Skin epidermis (tissue), 12 donors: ENCODE measurements at regions not wholly inside any gene's neighbourhood (a gene's known extent, or its start where the extent isn't known, plus 50 kb on each side); places are given as distances from the start of the nearest gene placed in this dataset.

ENCODE experiments used
- H3K27ac ChIP-seq, 21 experiments: fragments of 200-600 bp; sonication (generic) in 11 of 21; one replicate each; pipeline ENCODE4 v1.5.0; 2020; ENCODE audit warnings: mild to moderate bottlenecking in 3 of 21, inconsistent platforms in 2 of 21, moderate library complexity in 2 of 21
- H3K4me3 ChIP-seq, 7 experiments: fragments of 200-600 bp; sonication (generic) in 2 of 7; one replicate each; pipeline ENCODE4 v1.5.0; 2020; ENCODE audit warnings: inconsistent platforms in 2 of 7, mild to moderate bottlenecking in 2 of 7, moderate library complexity in 1 of 7

DNA sequence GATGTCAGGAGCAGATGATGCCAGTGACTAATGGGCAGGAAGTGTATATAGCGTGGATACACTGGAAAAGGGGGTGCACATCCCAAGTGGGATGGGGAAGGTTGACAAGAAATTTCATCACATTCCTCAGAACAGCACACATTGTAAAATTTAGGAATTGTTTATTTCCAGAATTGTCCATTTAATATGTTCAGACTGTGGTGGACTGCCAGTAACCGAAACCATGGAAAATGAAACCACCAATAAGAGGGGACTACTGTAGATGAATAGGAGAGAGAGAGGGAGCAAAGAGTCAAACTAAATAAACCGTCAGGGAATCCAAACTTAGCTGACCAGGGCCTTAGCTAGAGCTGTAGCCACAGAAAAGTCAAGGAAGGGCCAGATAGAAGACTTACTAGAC, 164.4 kb upstream of the PRDM1 start:
- H3K4me3 ChIP-seq, result no peak overlapping the region
- no peak overlapping the region for H3K27ac ChIP-seq

DNA sequence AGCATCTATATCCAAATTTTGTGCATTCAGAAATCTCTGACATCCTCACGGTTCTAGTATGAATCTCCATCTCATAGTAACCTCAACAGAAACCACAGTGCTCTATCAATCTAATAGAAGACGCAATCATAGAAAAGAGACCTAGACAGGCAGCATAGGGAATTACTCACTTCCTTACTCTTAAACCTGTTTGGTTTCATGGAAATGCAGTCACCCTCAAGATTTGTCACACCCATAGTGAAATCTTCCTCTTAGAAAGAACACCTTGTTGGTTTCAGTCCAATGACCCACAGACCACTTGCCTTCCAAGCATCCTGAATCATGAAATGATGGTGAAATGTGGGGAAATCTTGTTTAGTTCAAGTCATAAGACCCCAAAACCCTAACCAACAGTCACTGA, 166.1 kb upstream of the PRDM1 start:
- Histone ChIP-seq H3K4me3 (no peak overlapping the region), H3K27ac (no peak overlapping the region)

DNA sequence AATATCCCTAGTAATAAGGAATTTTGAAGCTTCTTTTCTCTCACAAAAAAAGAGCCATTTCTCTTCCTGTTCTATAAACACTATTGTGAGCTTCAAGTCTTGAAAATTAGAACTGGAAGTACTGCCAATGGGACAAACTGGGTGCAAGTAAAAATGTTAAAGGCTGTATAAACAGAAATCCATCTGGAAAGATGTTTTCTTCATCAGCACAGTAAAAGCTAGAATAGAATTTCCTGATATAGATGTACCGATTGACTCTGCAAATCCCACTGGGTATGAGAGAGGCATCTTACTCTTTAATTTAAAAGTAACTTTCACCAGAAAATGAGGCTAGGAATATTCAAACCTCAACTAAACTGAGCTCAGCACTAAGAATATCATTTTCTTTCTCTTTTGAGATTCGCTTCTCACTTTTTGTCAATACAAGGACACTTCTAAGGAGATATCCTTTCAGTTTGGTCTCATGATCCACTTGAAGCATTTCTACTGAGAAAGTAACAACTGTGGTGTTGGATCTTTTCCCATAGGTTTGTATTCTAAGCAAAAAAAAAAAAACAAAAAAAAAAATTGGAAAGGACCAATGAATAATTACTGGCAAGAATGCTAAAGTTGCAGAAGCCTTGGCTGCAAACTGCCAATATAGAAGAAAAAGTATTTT, 169.0 kb upstream of the PRDM1 start:
- no peak overlapping the region for H3K4me3 ChIP-seq
- no peak overlapping the region for H3K27ac ChIP-seq

DNA sequence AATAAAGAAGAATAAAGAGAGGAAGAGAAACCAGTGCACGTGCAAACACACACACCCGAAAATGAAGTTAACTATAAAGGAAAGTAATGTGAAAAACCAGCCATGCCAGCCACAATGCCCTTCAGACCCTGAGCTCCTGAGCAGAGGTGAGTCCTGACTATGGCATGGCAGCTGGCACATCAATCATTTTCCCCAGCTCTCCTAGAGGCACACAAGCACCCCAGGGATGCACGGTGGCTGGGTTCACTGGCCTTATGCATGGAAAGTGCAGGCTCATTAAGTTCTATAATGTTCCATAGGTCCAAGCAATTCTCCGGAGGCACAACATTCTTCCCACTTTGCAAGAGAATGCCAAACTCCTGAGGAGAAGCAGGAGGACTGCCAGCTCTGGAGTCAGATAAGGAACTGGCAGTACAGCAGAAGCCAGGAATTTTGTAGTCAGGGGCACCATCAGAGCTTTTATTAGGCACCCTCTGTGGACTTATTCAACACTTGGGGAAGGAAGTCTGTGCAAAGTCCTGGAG, 175.0 kb upstream of the PRDM1 start:
- H3K27ac ChIP-seq, result no peak overlapping the region
- H3K4me3 ChIP-seq, result no peak overlapping the region

GRCh38 chr6:105909106-105909505, 177.0 kb upstream of the PRDM1 start:
- Histone ChIP-seq H3K27ac (no peak overlapping the region), H3K4me3 (no peak overlapping the region)

DNA sequence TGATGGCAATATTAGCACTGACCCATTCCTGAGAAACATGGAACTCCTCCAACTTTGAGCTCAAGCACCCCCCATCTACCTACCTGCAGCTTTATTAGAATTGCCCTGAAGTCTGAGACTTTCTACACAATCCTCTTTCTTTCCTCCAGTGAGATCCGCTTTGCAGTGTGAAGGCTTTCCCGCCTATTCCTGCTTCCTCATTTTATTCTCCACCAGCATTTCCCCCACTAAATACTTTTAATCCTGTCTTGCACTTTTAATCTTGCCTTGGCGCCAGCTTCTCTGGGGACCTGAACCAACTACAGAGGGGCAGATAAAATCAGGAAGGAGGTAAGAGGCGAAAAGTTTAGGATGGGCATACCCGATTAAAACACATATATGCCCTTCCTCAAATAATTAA, 178.1 kb upstream of the PRDM1 start:
- no peak overlapping the region for H3K4me3 ChIP-seq
- no peak overlapping the region for H3K27ac ChIP-seq

GRCh38 chr6:105907301-105907700, 178.8 kb upstream of the PRDM1 start:
- Histone ChIP-seq H3K4me3 (no peak overlapping the region), H3K27ac (no peak overlapping the region)

GRCh38 chr6:105902401-105903031, 183.6 kb upstream of the PRDM1 start:
- no peak overlapping the region for H3K4me3 ChIP-seq
- H3K27ac ChIP-seq, result peak overlapping the region in 9 of 21 experiments; percentile 9 to 51 (median 26)

GRCh38 chr6:105901583-105901982, 184.6 kb upstream of the PRDM1 start:
- Histone ChIP-seq H3K27ac (peak overlapping the region in 5 of 21 experiments; percentile 6 to 82 (median 41)), H3K4me3 (no peak overlapping the region)

GRCh38 chr6:105900125-105900937, 185.8 kb upstream of the PRDM1 start:
- H3K27ac ChIP-seq, result peak overlapping the region in 10 of 21 experiments; percentile 13 to 82 (median 72)
- no peak overlapping the region for H3K4me3 ChIP-seq

DNA sequence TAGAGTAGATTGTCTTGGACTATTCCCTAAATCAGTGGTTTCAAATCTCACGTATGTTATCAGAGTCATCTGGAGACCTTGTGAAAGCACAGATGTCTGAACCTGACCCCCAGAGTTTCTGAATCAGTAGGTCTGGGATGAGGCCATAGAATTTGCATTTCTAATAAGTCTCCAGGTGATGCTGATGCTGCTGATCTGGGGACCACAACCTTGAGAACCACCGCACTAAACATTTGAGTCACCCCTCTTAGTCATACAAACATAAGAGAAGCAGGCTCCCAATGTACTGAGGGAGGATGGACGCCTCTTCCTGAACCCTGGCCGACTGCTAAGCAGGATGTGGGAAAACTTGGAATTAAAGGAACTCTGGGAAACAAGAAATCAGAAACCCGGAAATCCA, 187.8 kb upstream of the PRDM1 start:
- peak overlapping the region in 1 of 21 experiments; percentile 1 for H3K27ac ChIP-seq
- H3K4me3 ChIP-seq, result no peak overlapping the region

GRCh38 chr6:105897131-105897530, 189.0 kb upstream of the PRDM1 start:
- no peak overlapping the region for H3K27ac ChIP-seq
- no peak overlapping the region for H3K4me3 ChIP-seq

GRCh38 chr6:105896821-105897095, 189.4 kb upstream of the PRDM1 start:
- Histone ChIP-seq H3K27ac (no peak overlapping the region), H3K4me3 (no peak overlapping the region)

DNA sequence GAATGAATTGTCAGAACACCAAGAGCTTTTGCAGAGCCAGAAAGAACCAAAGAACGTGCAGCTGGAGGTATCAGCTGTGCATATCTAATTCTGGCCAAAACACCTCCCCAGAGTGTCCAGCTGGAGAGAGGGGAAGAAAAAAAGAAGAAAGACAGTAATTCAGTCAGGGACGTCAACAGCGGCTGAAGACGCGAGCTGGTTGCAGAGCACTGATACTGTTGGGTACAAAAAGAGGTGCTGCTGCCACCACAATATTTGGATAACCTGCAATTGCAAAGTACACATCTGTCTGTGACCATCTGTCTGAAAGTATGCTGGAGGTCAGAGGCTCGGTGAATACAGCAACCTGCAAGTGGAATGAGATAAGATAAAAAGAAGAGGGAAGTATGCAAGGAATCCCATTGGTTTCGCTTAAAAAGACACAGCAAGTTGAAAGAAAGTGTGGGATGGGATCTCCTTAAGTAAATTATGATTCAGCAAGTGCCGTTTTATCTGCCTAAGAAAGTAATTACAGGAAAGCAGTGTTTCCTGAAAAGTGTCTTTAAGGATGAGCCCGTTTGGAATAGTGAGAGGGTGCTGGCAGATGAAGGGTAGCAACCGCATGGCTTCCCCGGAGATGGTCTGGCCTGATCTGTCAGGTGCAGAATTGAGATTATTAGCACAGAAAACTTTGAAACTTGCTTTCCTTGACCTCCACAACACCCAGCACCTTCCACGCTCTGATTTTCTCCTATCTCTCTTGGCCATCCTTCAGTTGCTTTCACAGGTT, 189.9 kb upstream of the PRDM1 start:
- H3K4me3 ChIP-seq, result no peak overlapping the region
- no peak overlapping the region for H3K27ac ChIP-seq

- Histone ChIP-seq H3K27ac (no peak overlapping the region), H3K4me3 (no peak overlapping the region)
Observed at GRCh38 chr6:105894556-105894955, 191.6 kb upstream of the PRDM1 start.

- no peak overlapping the region for H3K27ac ChIP-seq
- no peak overlapping the region for H3K4me3 ChIP-seq
Observed at GRCh38 chr6:105893741-105894140, 192.4 kb upstream of the PRDM1 start.

GRCh38 chr6:105892577-105893262, 193.4 kb upstream of the PRDM1 start:
- Histone ChIP-seq H3K4me3 (no peak overlapping the region), H3K27ac (peak overlapping the region in 1 of 21 experiments; percentile 19)

- no peak overlapping the region for H3K4me3 ChIP-seq
- no peak overlapping the region for H3K27ac ChIP-seq
Observed at GRCh38 chr6:105890521-105891244, 195.5 kb upstream of the PRDM1 start.

DNA sequence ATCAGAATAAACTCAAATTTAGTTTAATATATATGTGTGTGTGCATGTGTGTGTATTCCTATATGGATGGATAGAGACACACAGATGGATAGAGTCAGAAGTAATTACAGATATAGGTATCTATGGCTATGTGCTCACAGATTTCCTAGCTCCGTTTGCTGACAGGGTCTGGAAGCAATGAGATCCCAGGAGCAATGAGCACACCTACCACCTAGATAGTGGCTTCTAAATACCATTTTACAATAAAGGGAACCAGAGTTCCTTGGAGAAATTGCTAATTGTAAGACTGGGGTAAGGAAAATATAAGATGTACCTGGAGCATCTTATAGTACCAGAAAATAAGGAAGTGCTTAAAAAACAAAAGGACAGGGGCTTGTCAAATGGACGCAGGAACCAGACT, 196.2 kb upstream of the PRDM1 start:
- H3K4me3 ChIP-seq, result no peak overlapping the region
- no peak overlapping the region for H3K27ac ChIP-seq
